Brain microvascular endothelial cell (primary cell): ENCODE measurements at regions not wholly inside any gene's neighbourhood (a gene's known extent, or its start where the extent isn't known, plus 50 kb on each side); places are given as distances from the start of the nearest gene placed in this dataset.

Experiments
- DNase-seq: peaks from one replicate; pipeline ENCODE4 v3.0.0-alpha.2; 2020
- H3K27ac ChIP-seq: fragments of 250-450 bp; sonication (Bioruptor Pico); 2 replicates; pipeline ENCODE4 v1.5.1; 2020; ENCODE audit warnings: mild to moderate bottlenecking, moderate library complexity
- H3K27me3 ChIP-seq: fragments of 250-450 bp; sonication (Bioruptor Pico); replicated peaks from 2 replicates; pipeline ENCODE4 v1.5.1; 2020; ENCODE audit warnings: mild to moderate bottlenecking
- H3K36me3 ChIP-seq: fragments of 250-450 bp; sonication (Bioruptor Pico); replicated peaks from 2 replicates; pipeline ENCODE4 v1.5.1; 2020; ENCODE audit warnings: mild to moderate bottlenecking
- H3K4me3 ChIP-seq: 2 replicates; pipeline ENCODE4 v1.5.1; 2011; ENCODE audit warnings: low read depth, mild to moderate bottlenecking, control low read depth, low read length, moderate library complexity
- CTCF ChIP-seq: IDR thresholded peaks from 2 replicates; pipeline ENCODE4 v1.5.1; 2011; ENCODE audit warnings: low read depth, mild to moderate bottlenecking, moderate library complexity, low read length, control low read depth, inconsistent platforms; ENCODE audit errors: missing control alignments
- in situ Hi-C: cut with HindIII; loops from 2 replicates; pipeline ENCODE4 v1.10.0; 2017; ENCODE audit warnings: low sequenced_read_pairs, low pct_ligation_motif_present

- DNase-seq: no peak
- TF ChIP-seq CTCF: no peak
- no peaks in the 10 kb centered on the region for H3K36me3 ChIP-seq
- H3K4me3 ChIP-seq: no peak overlapping the region
- H3K27me3 ChIP-seq: no peaks in the 10 kb centered on the region
- H3K27ac ChIP-seq: no peak overlapping the region
- in situ Hi-C loops: no loop called here
Measured at GRCh38 chr21:25342816-25343215, 264.5 kb downstream of the MRPL39 start.

GRCh38 chr21:25341981-25342380 is 265.3 kb downstream of the MRPL39 start:
- in situ Hi-C loops: no loop called here
- TF ChIP-seq CTCF: no peak

GRCh38 chr21:25338415-25338814 is 268.9 kb downstream of the MRPL39 start:
- DNase-seq: no peak
- Histone ChIP-seq H3K36me3 (no peaks in the 10 kb centered on the region), H3K27me3 (no peaks in the 10 kb centered on the region), H3K27ac (no peak overlapping the region), H3K4me3 (no peak overlapping the region)
- TF ChIP-seq CTCF: no peak
- in situ Hi-C loops: no loop called here

More at GRCh38 chr21:25341981-25342380, 265.3 kb downstream of the MRPL39 start:
- DNase-seq: no peak
- Histone ChIP-seq H3K36me3 (no peaks in the 10 kb centered on the region), H3K27me3 (no peaks in the 10 kb centered on the region), H3K27ac (no peak overlapping the region), H3K4me3 (no peak overlapping the region)

GRCh38 chr21:25334046-25334730 is 273.1 kb downstream of the MRPL39 start:
- in situ Hi-C loops: no loop called here

GRCh38 chr21:25331286-25331685 is 276.0 kb downstream of the MRPL39 start:
- Histone ChIP-seq H3K27me3 (no peaks in the 10 kb centered on the region), H3K27ac (no peak overlapping the region), H3K4me3 (no peak overlapping the region), H3K36me3 (no peaks in the 10 kb centered on the region)
- in situ Hi-C loops: no loop called here
- no peak for TF ChIP-seq CTCF
- no peak for DNase-seq

More at GRCh38 chr21:25334046-25334730, 273.1 kb downstream of the MRPL39 start:
- DNase-seq: no peak
- Histone ChIP-seq H3K27me3 (no peaks in the 10 kb centered on the region), H3K27ac (no peak overlapping the region), H3K36me3 (no peaks in the 10 kb centered on the region), H3K4me3 (no peak overlapping the region)
- no peak for TF ChIP-seq CTCF

- H3K27me3 ChIP-seq: no peaks in the 10 kb centered on the region
- no peak for TF ChIP-seq CTCF
- H3K36me3 ChIP-seq: no peaks in the 10 kb centered on the region
- in situ Hi-C loops: no loop called here
- DNase-seq: peak; percentile 77
- no peak overlapping the region for H3K27ac ChIP-seq
- no peak overlapping the region for H3K4me3 ChIP-seq
Measured at GRCh38 chr21:25330266-25330665, 277.0 kb downstream of the MRPL39 start.
